Natural killer cell (primary cell): ENCODE measurements at regions not wholly inside any gene's neighbourhood (a gene's known extent, or its start where the extent isn't known, plus 50 kb on each side); places are given as distances from the start of the nearest gene placed in this dataset.
A peak's percentile ranks its signal among the peaks of the same experiment; 100 is the strongest.

ENCODE experiments used
- ATAC-seq, 3 donors: fragments of 150-1000 bp in 2 of 3; fragments of 200-7000 bp in 1 of 3; cut with Tn5 transposase; 1 replicate in 1 of 3; 2 replicates in 2 of 3; pipeline ENCODE4 v1.10.0; 2021; ENCODE audit warnings: mild to moderate bottlenecking in 2 of 3, moderate library complexity in 2 of 3
- DNase-seq, 2 donors: peaks; one replicate each; pipeline versions ENCODE4 v3.0.0 to v3.0.0-alpha.2; 2013 to 2021; ENCODE audit warnings: mixed read lengths in 1 of 2
- H3K27ac ChIP-seq: one replicate; pipeline ENCODE4 v1.5.1; 2013; ENCODE audit warnings: mild to moderate bottlenecking, low read length
- H3K27me3 ChIP-seq: one replicate; pipeline ENCODE4 v1.6.1; 2013; ENCODE audit warnings: low read length; ENCODE audit not compliant: control insufficient read depth, insufficient read depth
- H3K36me3 ChIP-seq: one replicate; pipeline ENCODE4 v1.6.1; 2013; ENCODE audit warnings: low read length; ENCODE audit not compliant: control insufficient read depth, insufficient read depth
- H3K4me1 ChIP-seq: one replicate; pipeline ENCODE4 v1.6.1; 2013; ENCODE audit warnings: low read length; ENCODE audit not compliant: control insufficient read depth, insufficient read depth
- H3K4me3 ChIP-seq: one replicate; pipeline ENCODE4 v1.5.1; 2013; ENCODE audit warnings: low read length
- H3K9me3 ChIP-seq: one replicate; pipeline ENCODE4 v1.6.1; 2013; ENCODE audit warnings: low read length; ENCODE audit not compliant: control insufficient read depth, insufficient read depth
- H3K27ac Mint-ChIP-seq, 2 donors: one replicate each; pipeline ENCODE4 v1.8.0; 2022; ENCODE audit warnings: mild to moderate bottlenecking in 2 of 2, mixed read lengths in 2 of 2, moderate library complexity in 1 of 2
- H3K27me3 Mint-ChIP-seq, 2 donors: one replicate each; pipeline ENCODE4 v1.8.0; 2022; ENCODE audit warnings: low read depth in 2 of 2, mixed read lengths in 2 of 2
- H3K36me3 Mint-ChIP-seq: one replicate; pipeline ENCODE4 v1.8.0; 2022; ENCODE audit warnings: mixed read lengths
- H3K4me1 Mint-ChIP-seq, 2 donors: one replicate each; pipeline ENCODE4 v1.8.0; 2022; ENCODE audit warnings: mixed read lengths in 2 of 2
- H3K4me3 Mint-ChIP-seq: one replicate; pipeline ENCODE4 v1.8.0; 2022; ENCODE audit warnings: mild to moderate bottlenecking, moderate library complexity, mixed read lengths
- H3K9me3 Mint-ChIP-seq, 2 donors: one replicate each; pipeline ENCODE4 v1.8.0; 2022; ENCODE audit warnings: mixed read lengths in 2 of 2
- CTCF ChIP-seq: fragments of 200-600 bp; IDR thresholded peaks from one replicate; pipeline ENCODE4 v1.8.0; 2022; ENCODE audit warnings: antibody characterized with exemption
- WGBS: methylation state at CpG from one replicate; pipeline ENCODE4 v1.1.7; 2013; ENCODE audit warnings: missing lambda C conversion rate; ENCODE audit not compliant: insufficient coverage; 5-methylcytosine and 5-hydroxymethylcytosine counted together
- intact Hi-C: fragments of 100-400 bp; cut with micrococcal nuclease; formaldehyde crosslinking; loops from one replicate; pipeline ENCODE4 v1.14.2; 2022

- TF ChIP-seq CTCF = no peak
- no peak overlapping the region for H3K4me3 Mint-ChIP-seq
- no peaks in the 10 kb centered on the region for H3K9me3 Mint-ChIP-seq
- no peaks in the 10 kb centered on the region for H3K36me3 Mint-ChIP-seq
- peaks cover 18 to 48% of the 10 kb centered on the region in 2 donors for H3K27me3 Mint-ChIP-seq
- H3K36me3 ChIP-seq = no peaks in the 10 kb centered on the region
- no peak overlapping the region for H3K4me3 ChIP-seq
- intact Hi-C loops = loop anchor here (5.0 kb wide), 1 partner anchor 873 kb away; the partner anchor contains the start of gene PTPRU
- peaks cover 2% of the 10 kb centered on the region for H3K27me3 ChIP-seq
- no peaks in the 10 kb centered on the region for H3K4me1 ChIP-seq
- DNase-seq (no peak), ATAC-seq (no peak)
- H3K27ac ChIP-seq = no peak overlapping the region
- 88% methylated on average over 10 of the region's 10 CpGs for WGBS
- H3K9me3 ChIP-seq = no peaks in the 10 kb centered on the region
- H3K27ac Mint-ChIP-seq = no peak overlapping the region
- peaks cover 0 to 5% of the 10 kb centered on the region in 2 donors for H3K4me1 Mint-ChIP-seq
Measured at GRCh38 chr1:30109853-30110252, 613.5 kb downstream of the MATN1 start.

- WGBS = 8% methylated on average over 4 of the region's 4 CpGs
- Histone ChIP-seq H3K4me1 (no peaks in the 10 kb centered on the region), H3K36me3 (no peaks in the 10 kb centered on the region), H3K9me3 (no peaks in the 10 kb centered on the region), H3K4me3 (no peak overlapping the region), H3K27ac (no peak overlapping the region), H3K27me3 (peaks cover 2% of the 10 kb centered on the region)
- no peak for TF ChIP-seq CTCF
- no peaks in the 10 kb centered on the region for H3K36me3 Mint-ChIP-seq
- intact Hi-C loops = loop anchor here (5.0 kb wide), 1 partner anchor 871 kb away; the partner anchor contains the start of gene PTPRU
- DNase-seq (no peak), ATAC-seq (no peak)
- H3K27ac Mint-ChIP-seq = no peak overlapping the region
- peaks cover 0 to 5% of the 10 kb centered on the region in 2 donors for H3K4me1 Mint-ChIP-seq
- peaks cover 15 to 54% of the 10 kb centered on the region in 2 donors for H3K27me3 Mint-ChIP-seq
- H3K4me3 Mint-ChIP-seq = no peak overlapping the region
- H3K9me3 Mint-ChIP-seq = no peaks in the 10 kb centered on the region
Measured at GRCh38 chr1:30108186-30108585, 615.2 kb downstream of the MATN1 start.

- no peaks in the 10 kb centered on the region for H3K9me3 ChIP-seq
- no peaks in the 10 kb centered on the region for H3K36me3 ChIP-seq
- no peaks in the 10 kb centered on the region for H3K4me1 ChIP-seq
- TF ChIP-seq CTCF = no peak
- ATAC-seq (peak in 1 of 3 donors; percentile 67), DNase-seq (peak in 1 of 2 donors; percentile 15)
- no peak overlapping the region for H3K27ac Mint-ChIP-seq
- H3K4me3 Mint-ChIP-seq = no peak overlapping the region
- 49% methylated on average over 8 of the region's 8 CpGs for WGBS
- intact Hi-C loops = loop anchor here (5.0 kb wide), 1 partner anchor 869 kb away; the partner anchor contains the start of gene PTPRU
- no peaks in the 10 kb centered on the region for H3K9me3 Mint-ChIP-seq
- no peak overlapping the region for H3K4me3 ChIP-seq
- H3K27me3 Mint-ChIP-seq = peaks cover 10 to 47% of the 10 kb centered on the region in 2 donors
- no peaks in the 10 kb centered on the region for H3K36me3 Mint-ChIP-seq
- peaks cover 0 to 5% of the 10 kb centered on the region in 2 donors for H3K4me1 Mint-ChIP-seq
- H3K27me3 ChIP-seq = peaks cover 2% of the 10 kb centered on the region
- no peak overlapping the region for H3K27ac ChIP-seq
Measured at GRCh38 chr1:30106125-30106524, 617.3 kb downstream of the MATN1 start.

- intact Hi-C loops = no loop called here
- H3K4me1 Mint-ChIP-seq = peaks cover 0 to 5% of the 10 kb centered on the region in 2 donors
- no peaks in the 10 kb centered on the region for H3K36me3 ChIP-seq
- TF ChIP-seq CTCF = no peak
- no peaks in the 10 kb centered on the region for H3K9me3 ChIP-seq
- H3K36me3 Mint-ChIP-seq = no peaks in the 10 kb centered on the region
- H3K4me3 ChIP-seq = no peak overlapping the region
- DNase-seq = no peak
- peaks cover 4 to 35% of the 10 kb centered on the region in 2 donors for H3K27me3 Mint-ChIP-seq
- H3K27ac ChIP-seq = no peak overlapping the region
- H3K9me3 Mint-ChIP-seq = no peaks in the 10 kb centered on the region
- no peak for ATAC-seq
- H3K27me3 ChIP-seq = peaks cover 2% of the 10 kb centered on the region
- H3K4me3 Mint-ChIP-seq = no peak overlapping the region
- no peaks in the 10 kb centered on the region for H3K4me1 ChIP-seq
- 84% methylated on average over 4 of the region's 4 CpGs for WGBS
- H3K27ac Mint-ChIP-seq = no peak overlapping the region
Measured at GRCh38 chr1:30104551-30104950, 618.8 kb downstream of the MATN1 start.
